Muscle of leg (tissue), 3 donors: ENCODE measurements at regions not wholly inside any gene's neighbourhood (a gene's known extent, or its start where the extent isn't known, plus 50 kb on each side); places are given as distances from the start of the nearest gene placed in this dataset.
A peak's percentile ranks its signal among the peaks of the same experiment; 100 is the strongest.
"Not testable (repeated sequence)": the region's sequence is repeated elsewhere in the genome, so short reads cannot be mapped to it uniquely, and the experiment has no call there.

Experiments
- DNase-seq: peaks from one replicate; pipeline ENCODE4 v3.0.0; 2013
- H3K27ac ChIP-seq: one replicate; pipeline ENCODE4 v1.5.1; 2013; ENCODE audit warnings: mild to moderate bottlenecking, low read length, control low read depth
- H3K27me3 ChIP-seq: one replicate; pipeline ENCODE4 v1.6.1; 2013; ENCODE audit warnings: low read length; ENCODE audit not compliant: control insufficient read depth, insufficient read depth
- H3K36me3 ChIP-seq: one replicate; pipeline ENCODE4 v1.6.1; 2013; ENCODE audit warnings: low read length; ENCODE audit not compliant: control insufficient read depth, insufficient read depth
- H3K4me1 ChIP-seq: one replicate; pipeline ENCODE4 v1.6.1; 2013; ENCODE audit warnings: low read length; ENCODE audit not compliant: control insufficient read depth, insufficient read depth
- H3K4me3 ChIP-seq: one replicate; pipeline ENCODE4 v1.5.1; 2013; ENCODE audit warnings: low read length, control low read depth
- H3K9me3 ChIP-seq: replicated peaks from 2 replicates; pipeline ENCODE4 v1.6.1; 2013; ENCODE audit warnings: low read depth, low read length; ENCODE audit not compliant: control insufficient read depth
- WGBS: methylation state at CpG from one replicate; pipeline ENCODE4 v1.1.5; 2013; ENCODE audit warnings: missing lambda C conversion rate; ENCODE audit not compliant: insufficient coverage; 5-methylcytosine and 5-hydroxymethylcytosine counted together

DNA sequence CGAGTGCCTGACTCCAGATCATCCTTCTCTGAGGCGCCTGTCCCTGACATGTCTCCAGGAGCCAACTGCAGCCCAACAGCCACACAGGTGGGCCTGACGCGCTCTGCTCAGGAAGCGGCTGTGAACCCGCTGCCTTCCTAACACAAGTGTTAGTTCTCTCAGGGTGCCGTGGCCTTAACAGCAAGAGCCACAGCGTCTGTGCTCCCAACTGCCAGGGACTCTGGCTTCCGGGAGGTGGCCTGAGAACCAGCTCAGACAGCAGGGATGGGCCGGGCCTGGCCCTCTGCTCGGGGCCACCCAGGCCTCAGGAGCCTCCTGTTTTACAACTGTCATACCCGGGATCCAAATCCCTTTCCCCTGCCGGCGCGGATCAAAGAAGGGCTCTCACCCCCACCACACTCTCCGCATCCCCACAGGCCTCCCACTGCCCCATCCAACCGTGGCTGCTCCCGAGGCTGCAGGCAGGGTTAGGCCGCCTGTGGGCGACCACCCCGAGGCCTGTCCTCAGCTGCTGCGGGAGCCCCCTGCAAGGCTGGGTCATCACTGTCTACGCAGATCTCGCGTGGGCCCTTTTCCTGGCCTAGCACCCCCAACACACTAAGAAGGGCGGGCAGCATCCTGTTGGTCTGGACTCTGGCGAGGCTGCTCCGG is 114.2 kb upstream of the ZNF236 start:
- Histone ChIP-seq H3K36me3 (no peaks in the 10 kb centered on the region), H3K4me1 (peaks cover 14% of the 10 kb centered on the region), H3K27me3 (no peaks in the 10 kb centered on the region), H3K9me3 (no peaks in the 10 kb centered on the region), H3K27ac (no peak overlapping the region), H3K4me3 (no peak overlapping the region)
- DNase-seq: no peak
- 70% methylated on average over 25 of the region's 28 CpGs for WGBS

DNA sequence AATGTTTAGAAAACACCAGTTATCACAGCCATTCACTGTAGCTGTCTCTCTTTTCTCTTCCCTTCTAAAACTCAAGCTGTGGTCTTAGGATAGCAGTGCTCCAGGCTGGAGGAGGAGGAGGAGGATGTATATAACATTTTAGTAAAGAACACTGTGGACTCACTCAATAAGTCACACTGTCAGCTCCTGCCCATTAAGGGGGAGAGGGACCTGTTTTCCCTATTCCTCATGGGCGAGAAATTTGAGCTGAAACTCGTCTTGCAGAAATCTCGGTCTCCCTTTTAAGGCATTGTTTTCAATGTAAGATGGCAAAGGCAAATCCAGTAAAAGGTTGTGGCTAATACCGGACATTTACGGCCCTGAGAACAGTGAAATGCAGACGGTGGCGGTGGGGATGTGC is 114.8 kb upstream of the ZNF236 start:
- no peak for DNase-seq
- Histone ChIP-seq H3K36me3 (no peaks in the 10 kb centered on the region), H3K9me3 (no peaks in the 10 kb centered on the region), H3K4me3 (no peak overlapping the region), H3K4me1 (peaks cover 11% of the 10 kb centered on the region), H3K27ac (no peak overlapping the region), H3K27me3 (no peaks in the 10 kb centered on the region)
- WGBS: 51% methylated on average over 5 of the region's 7 CpGs

DNA sequence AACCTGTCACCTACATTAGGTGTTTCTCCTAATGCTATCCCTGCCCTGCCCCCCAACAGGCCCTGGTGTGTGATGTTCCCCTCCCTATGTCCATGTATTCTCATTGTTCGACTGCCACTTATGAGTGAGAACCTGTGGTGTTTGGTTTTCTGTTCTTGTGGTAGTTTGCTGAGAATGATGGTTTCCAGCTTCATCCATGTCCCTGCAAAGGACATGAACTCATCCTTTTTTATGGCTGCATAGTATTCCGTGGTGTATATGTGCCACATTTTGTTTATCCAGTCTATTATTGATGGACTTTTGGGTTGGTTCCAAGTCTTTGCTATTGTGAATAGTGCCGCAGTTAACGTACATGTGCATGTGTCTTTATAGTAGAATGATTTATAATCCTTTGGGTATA is 117.8 kb upstream of the ZNF236 start:
- not testable (repeated sequence) for H3K36me3 ChIP-seq, H3K4me1 ChIP-seq, H3K27me3 ChIP-seq, H3K27ac ChIP-seq, H3K4me3 ChIP-seq, H3K9me3 ChIP-seq, DNase-seq
- WGBS: no CpG with 5 or more reads among the region's 4 CpGs

DNA sequence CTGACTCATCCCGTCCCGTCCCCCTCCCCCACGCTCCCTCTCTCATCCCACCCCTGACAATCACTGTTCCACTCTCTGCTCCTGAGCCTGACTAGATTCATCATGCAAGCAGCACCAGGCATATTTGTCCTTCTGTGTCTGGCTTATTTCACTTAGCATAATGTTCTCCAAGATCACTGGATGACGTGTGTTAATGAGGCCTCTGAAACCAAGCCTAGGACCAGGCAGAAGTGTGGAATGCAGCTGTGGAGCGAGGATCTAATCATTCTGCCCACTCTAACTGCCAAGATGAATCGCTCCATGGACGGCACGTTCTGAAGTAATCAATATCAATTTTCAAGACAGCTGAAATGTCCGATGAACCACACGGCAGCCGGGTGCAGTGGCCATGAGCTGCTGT is 122.4 kb upstream of the ZNF236 start:
- no peak overlapping the region for H3K27ac ChIP-seq
- H3K36me3 ChIP-seq: no peaks in the 10 kb centered on the region
- WGBS: 65% methylated on average over 9 of the region's 11 CpGs

DNA sequence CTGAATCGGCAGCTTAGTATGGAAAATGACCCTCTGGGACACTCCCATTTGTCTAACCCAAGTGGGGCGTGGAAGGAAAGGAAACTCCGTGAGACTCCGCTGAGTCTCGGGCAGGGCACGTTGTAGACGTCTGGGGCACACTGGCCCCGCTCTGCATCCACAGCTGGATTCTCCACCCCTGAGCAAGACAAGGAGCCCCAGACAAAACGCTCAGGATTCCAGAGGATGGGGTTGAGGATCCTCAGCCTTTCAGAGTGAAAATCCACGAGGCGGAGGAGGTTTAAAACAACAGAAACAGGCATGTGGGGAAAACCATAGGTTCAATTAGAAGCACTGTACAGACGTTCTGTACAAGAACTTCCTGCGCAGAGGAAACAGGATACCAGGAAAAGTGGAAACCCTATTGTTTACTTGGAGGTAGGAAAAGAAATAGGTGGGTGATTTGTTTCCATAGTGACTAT is 124.9 kb upstream of the ZNF236 start:
- H3K36me3 ChIP-seq: no peaks in the 10 kb centered on the region
- no peaks in the 10 kb centered on the region for H3K9me3 ChIP-seq
- H3K27ac ChIP-seq: peak overlapping the region; percentile 78
- 3% methylated on average over 8 of the region's 13 CpGs for WGBS
- H3K4me1 ChIP-seq: peaks cover 5% of the 10 kb centered on the region
- peak; percentile 80 for DNase-seq
- H3K27me3 ChIP-seq: no peaks in the 10 kb centered on the region
- peak overlapping the region; percentile 7 for H3K4me3 ChIP-seq

More for the DNA sequence above, 122.4 kb upstream of the ZNF236 start:
- H3K9me3 ChIP-seq: no peaks in the 10 kb centered on the region
- H3K27me3 ChIP-seq: no peaks in the 10 kb centered on the region
- H3K4me3 ChIP-seq: no peak overlapping the region
- DNase-seq: no peak
- peaks cover 5% of the 10 kb centered on the region for H3K4me1 ChIP-seq

DNA sequence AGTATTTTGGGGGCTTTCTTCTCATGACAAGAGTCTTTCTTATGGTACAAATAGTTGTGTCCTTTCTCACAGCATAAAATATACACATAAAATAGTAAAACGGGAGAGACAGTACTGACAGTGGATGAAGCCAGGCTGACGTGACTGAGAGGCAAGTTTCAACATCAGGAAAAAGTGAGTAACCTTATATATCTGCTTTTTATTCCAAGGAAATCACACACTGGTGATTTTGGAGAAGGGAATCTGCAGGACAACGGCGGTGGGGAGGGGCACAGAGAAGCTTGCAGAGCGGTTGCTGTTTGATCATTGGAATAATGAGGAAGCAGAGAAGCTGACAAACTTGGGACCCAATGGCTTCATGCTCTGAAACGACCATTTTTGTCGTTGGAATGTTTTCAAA is 130.6 kb upstream of the ZNF236 start:
- 52% methylated on average over 4 of the region's 7 CpGs for WGBS
- H3K27ac ChIP-seq: no peak overlapping the region
- H3K4me1 ChIP-seq: peaks cover 2% of the 10 kb centered on the region
- no peaks in the 10 kb centered on the region for H3K9me3 ChIP-seq
- peak; percentile 52 for DNase-seq
- H3K4me3 ChIP-seq: no peak overlapping the region
- no peaks in the 10 kb centered on the region for H3K36me3 ChIP-seq
- H3K27me3 ChIP-seq: peaks cover 11% of the 10 kb centered on the region

DNA sequence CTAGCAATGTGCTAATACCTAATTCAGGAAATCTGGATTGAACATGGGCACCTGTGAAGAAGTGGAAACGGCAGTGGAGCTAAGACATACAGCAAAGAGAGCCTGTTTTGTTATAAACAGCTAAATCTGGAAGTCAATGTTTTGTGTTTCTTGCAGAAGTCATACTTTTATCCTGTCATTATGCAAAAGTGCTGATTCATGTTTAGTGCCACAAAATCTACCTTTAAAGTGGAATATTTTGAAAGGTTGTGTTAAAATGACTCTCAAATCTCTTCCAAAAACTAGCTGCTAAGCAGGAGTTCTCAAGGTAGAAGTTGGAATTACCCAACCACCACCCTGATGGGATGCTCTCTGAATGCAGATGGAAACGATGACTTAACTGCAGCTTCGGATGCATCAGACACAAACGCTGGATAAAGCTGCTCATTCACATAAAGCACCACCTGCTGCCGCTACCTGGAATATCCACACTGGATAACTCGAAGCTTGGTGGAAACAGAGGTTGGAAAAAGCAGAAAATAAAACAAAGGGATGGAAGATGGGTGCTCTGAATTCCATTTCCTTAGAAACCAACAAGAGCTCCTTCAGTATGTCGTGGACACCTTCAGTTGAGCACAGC is 132.6 kb upstream of the ZNF236 start:
- DNase-seq: no peak
- Histone ChIP-seq H3K4me3 (no peak overlapping the region), H3K27me3 (peaks cover 11% of the 10 kb centered on the region), H3K36me3 (no peaks in the 10 kb centered on the region), H3K27ac (no peak overlapping the region), H3K4me1 (peaks cover 2% of the 10 kb centered on the region), H3K9me3 (no peaks in the 10 kb centered on the region)
- WGBS: 58% methylated on average over 4 of the region's 7 CpGs

DNA sequence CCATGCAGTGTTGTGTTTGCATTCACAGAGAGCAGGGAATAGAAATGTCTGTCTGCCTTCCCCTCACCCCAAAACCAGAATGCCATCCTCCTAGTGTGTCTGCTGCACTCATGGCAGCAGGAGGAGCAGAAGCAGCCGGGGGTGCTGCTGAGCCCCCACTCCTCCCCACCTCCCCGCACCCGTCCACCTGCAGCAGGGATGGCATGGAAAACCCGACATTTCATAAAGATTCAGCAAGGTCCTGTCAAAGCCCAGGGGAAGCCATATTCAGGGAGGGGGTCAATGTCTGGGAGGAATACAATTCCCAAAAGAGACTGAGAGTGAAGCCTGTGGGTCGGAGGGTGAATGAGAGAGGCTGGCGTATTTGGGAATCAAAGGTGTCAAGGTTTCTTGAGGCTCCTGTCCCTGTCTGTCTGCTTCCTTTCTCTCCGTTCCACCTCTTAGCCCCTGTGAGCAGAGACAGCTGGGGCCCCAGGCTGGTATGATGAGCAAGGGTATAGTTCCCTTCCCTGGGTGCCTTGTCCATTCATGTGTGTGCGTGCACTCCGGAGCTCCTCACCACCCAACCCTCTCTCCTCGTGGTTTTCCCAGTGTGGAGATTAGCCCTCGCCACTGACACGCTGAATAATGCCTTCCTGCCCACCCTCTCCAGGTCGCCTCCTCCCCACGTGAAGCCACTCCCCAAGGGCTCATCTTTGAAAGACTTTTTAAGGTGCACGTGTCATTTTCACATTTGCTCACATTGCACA is 133.5 kb upstream of the ZNF236 start:
- no peak for DNase-seq
- no peaks in the 10 kb centered on the region for H3K9me3 ChIP-seq
- peaks cover 11% of the 10 kb centered on the region for H3K27me3 ChIP-seq
- H3K36me3 ChIP-seq: no peaks in the 10 kb centered on the region
- no peak overlapping the region for H3K27ac ChIP-seq
- peaks cover 2% of the 10 kb centered on the region for H3K4me1 ChIP-seq
- 43% methylated on average over 8 of the region's 15 CpGs for WGBS
- H3K4me3 ChIP-seq: no peak overlapping the region

DNA sequence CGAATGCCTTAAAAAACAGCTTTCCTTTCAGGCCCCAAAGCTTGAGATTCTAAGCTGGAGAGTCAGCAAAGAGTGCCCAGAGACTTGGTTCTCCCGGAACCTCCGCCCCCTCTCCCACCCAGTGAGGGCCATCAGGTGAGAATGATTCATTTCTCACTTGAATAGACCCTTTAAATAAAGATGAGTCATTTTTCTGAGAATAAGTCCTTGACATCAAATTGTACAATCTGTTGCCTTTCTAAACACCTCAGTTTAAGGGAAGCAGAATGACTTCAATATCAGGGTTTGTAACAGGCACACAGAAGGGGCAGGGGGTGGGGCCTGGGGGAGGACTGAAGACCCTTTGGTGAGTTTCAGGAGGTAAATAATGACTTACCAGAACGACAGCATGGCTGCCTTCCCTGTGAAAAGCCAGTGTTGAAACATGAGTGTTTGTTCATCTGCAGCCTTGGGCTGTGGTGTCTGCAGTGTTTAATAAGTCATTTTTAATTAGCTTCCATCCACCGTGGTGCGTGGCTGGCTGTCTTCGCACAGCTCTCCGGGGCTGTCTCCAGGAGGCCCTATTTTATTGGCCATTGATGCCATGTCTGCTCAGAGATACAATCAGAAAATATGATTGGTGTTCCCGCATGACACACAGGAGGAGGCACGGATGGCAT is 134.9 kb upstream of the ZNF236 start:
- Histone ChIP-seq H3K4me3 (no peak overlapping the region), H3K36me3 (no peaks in the 10 kb centered on the region), H3K27ac (no peak overlapping the region), H3K9me3 (no peaks in the 10 kb centered on the region), H3K4me1 (peaks cover 2% of the 10 kb centered on the region), H3K27me3 (peaks cover 11% of the 10 kb centered on the region)
- WGBS: 64% methylated on average over 7 of the region's 10 CpGs
- no peak for DNase-seq

DNA sequence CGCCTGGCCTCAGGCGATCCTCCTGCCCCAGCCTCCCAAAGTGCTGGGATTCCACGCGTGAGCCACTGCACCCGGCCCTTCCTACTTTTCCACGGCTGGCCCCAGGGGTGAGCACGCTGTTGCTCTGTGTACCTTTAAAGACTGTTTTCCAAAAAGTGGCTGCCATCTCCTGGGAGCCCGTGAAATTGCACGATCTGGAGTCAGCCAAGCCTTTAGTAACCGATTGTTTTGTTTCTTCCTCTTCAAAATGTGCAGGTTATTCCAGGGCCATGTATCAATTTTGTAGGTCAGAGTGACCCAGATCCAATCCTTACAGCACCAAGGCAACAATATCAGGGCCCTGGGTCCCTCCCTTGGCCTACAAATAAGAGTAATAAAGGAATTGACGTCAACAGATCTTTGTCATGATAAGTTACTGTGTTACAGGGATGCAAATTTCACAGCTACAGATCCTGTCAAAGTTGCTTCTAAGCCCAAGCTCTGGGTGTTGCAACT is 135.6 kb upstream of the ZNF236 start:
- 18% methylated on average over 7 of the region's 11 CpGs for WGBS
- Histone ChIP-seq H3K9me3 (no peaks in the 10 kb centered on the region), H3K36me3 (no peaks in the 10 kb centered on the region), H3K27ac (no peak overlapping the region), H3K27me3 (peaks cover 11% of the 10 kb centered on the region), H3K4me1 (peaks cover 2% of the 10 kb centered on the region), H3K4me3 (no peak overlapping the region)
- peak; percentile 85 for DNase-seq
